Body of pancreas (tissue), 4 donors: ENCODE measurements at regions not wholly inside any gene's neighbourhood (a gene's known extent, or its start where the extent isn't known, plus 50 kb on each side); places are given as distances from the start of the nearest gene placed in this dataset.
"Not testable (repeated sequence)": the region's sequence is repeated elsewhere in the genome, so short reads cannot be mapped to it uniquely, and the experiment has no call there.

Experiments used
- CTCF ChIP-seq, 7 experiments: fragments of 450-650 bp in 4 of 7; fragments of 200-600 bp in 3 of 7; sonication (generic) in 3 of 7; IDR thresholded peaks; one replicate each; pipeline ENCODE4 v1.5.1; 2016 to 2019; ENCODE audit warnings: antibody characterized with exemption in 7 of 7
- POLR2A ChIP-seq, 3 donors: fragments of 450-650 bp; IDR thresholded peaks; one replicate each; pipeline ENCODE4 v1.6.1; 2016; ENCODE audit warnings: antibody characterized with exemption in 3 of 3, mild to moderate bottlenecking in 2 of 3

DNA sequence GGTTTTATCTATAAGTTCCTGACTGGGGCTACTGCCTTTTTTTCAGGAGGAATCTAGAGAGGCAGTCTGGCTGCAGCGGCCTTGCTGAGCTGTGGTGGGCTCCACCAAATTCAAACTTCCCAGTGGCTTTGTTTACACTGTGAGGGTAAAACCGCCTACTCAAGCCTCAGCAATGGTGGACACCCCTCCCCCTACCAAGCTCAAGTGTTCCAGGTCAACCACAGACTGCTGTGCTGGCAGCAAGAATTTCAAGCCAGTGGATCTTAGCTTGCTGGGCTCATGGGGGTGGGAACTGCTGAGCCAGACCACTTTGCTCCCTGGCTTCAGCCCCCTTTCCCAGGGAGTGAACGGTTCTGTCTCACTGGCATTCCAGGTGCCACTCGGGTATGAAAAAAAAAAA lies 83.9 kb upstream of the WDR75 start:
- not testable (repeated sequence) for TF ChIP-seq CTCF, POLR2A (IDR thresholded peaks at IDR 0.05)
